Parathyroid adenoma (tissue), 2 donors: ENCODE measurements at regions not wholly inside any gene's neighbourhood (a gene's known extent, or its start where the extent isn't known, plus 50 kb on each side); places are given as distances from the start of the nearest gene placed in this dataset.
"Not testable (repeated sequence)": the region's sequence is repeated elsewhere in the genome, so short reads cannot be mapped to it uniquely, and the experiment has no call there.

Source experiments
- H2AFZ ChIP-seq: fragments of 300-600 bp; sonication (generic); one replicate; pipeline ENCODE4 v1.7.0; 2017; ENCODE audit warnings: antibody characterized with exemption, mild to moderate bottlenecking
- H3K27ac ChIP-seq: fragments of 300-600 bp; sonication (generic); one replicate; pipeline ENCODE4 v1.7.0; 2017
- H3K27me3 ChIP-seq: fragments of 300-600 bp; sonication (generic); one replicate; pipeline ENCODE4 v1.7.0; 2017; ENCODE audit warnings: low read length; ENCODE audit not compliant: control insufficient read depth, insufficient read depth
- H3K36me3 ChIP-seq: fragments of 300-600 bp; sonication (generic); one replicate; pipeline ENCODE4 v1.7.0; 2017; ENCODE audit warnings: low read length; ENCODE audit not compliant: control insufficient read depth, insufficient read depth
- H3K4me1 ChIP-seq: fragments of 300-600 bp; sonication (generic); one replicate; pipeline ENCODE4 v1.7.0; 2017; ENCODE audit warnings: control low read depth
- H3K4me2 ChIP-seq: fragments of 300-600 bp; sonication (generic); one replicate; pipeline ENCODE4 v1.7.0; 2017; ENCODE audit warnings: low read length
- H3K4me3 ChIP-seq: fragments of 300-600 bp; sonication (generic); one replicate; pipeline ENCODE4 v1.7.0; 2017; ENCODE audit warnings: low read depth, low read length
- H3K79me2 ChIP-seq: fragments of 300-600 bp; sonication (generic); one replicate; pipeline ENCODE4 v1.7.0; 2017; ENCODE audit warnings: control low read depth
- H3K9ac ChIP-seq: fragments of 300-600 bp; sonication (generic); one replicate; pipeline ENCODE4 v1.7.0; 2017; ENCODE audit warnings: mild to moderate bottlenecking
- H3K9me3 ChIP-seq: fragments of 300-600 bp; sonication (generic); one replicate; pipeline ENCODE4 v1.7.0; 2017; ENCODE audit warnings: low read length; ENCODE audit not compliant: control insufficient read depth
- CTCF ChIP-seq: fragments of 300-600 bp; sonication (generic); IDR thresholded peaks from one replicate; pipeline ENCODE4 v1.7.0; 2017; ENCODE audit warnings: antibody characterized with exemption, mild to moderate bottlenecking
- donor health status: primary hyperparathyroidism.

DNA sequence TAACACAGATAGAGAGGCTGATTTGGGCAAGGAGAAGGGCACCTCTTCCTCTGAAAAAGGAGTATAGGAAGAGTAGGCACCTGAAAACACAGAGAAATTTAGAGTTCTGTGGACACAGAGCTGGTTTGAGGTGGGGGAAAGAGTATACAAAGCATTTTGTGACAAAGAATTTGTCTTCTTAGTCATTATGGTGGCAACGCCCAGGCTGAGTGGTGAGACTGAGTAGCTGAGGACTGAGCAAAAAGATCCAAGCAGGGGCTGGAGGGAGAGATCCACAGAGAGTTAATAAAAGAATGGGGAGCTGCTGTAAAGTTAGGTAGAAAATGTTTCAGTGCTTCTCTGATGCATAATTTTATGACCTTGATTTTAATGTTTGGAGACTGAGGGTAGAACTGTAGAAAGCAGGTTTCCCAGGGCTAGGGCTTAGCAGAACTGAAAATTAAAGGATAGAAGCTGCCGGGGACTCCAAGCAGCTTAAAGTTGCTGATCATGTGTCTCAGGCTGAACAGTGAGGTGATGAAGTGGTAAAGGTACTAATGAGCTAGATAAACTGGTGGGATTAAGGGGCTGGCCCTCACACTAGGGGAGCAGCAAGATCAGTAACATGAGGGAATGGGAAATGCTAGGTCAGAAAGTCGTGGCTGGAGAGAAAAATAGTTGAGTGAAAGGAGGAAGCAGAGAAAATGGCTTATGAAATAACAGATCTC, 118.9 kb downstream of the CEP44 start:
- Histone ChIP-seq H3K9me3 (no peaks in the 10 kb centered on the region), H3K4me2 (no peak overlapping the region), H3K36me3 (no peaks in the 10 kb centered on the region), H3K79me2 (no peaks in the 10 kb centered on the region), H3K4me1 (no peaks in the 10 kb centered on the region), H3K27me3 (no peaks in the 10 kb centered on the region), H3K27ac (no peak overlapping the region), H3K4me3 (no peak overlapping the region), H2AFZ (no peak overlapping the region), H3K9ac (no peak overlapping the region)
- TF ChIP-seq CTCF: no peak

GRCh38 chr4:174401471-174402130, 117.9 kb downstream of the CEP44 start:
- Histone ChIP-seq H3K27me3 (no peaks in the 10 kb centered on the region), H3K4me3 (no peak overlapping the region), H3K4me2 (no peak overlapping the region), H3K79me2 (no peaks in the 10 kb centered on the region), H2AFZ (no peak overlapping the region), H3K4me1 (no peaks in the 10 kb centered on the region), H3K36me3 (no peaks in the 10 kb centered on the region), H3K27ac (no peak overlapping the region), H3K9me3 (no peaks in the 10 kb centered on the region), H3K9ac (no peak overlapping the region)
- no peak for TF ChIP-seq CTCF

DNA sequence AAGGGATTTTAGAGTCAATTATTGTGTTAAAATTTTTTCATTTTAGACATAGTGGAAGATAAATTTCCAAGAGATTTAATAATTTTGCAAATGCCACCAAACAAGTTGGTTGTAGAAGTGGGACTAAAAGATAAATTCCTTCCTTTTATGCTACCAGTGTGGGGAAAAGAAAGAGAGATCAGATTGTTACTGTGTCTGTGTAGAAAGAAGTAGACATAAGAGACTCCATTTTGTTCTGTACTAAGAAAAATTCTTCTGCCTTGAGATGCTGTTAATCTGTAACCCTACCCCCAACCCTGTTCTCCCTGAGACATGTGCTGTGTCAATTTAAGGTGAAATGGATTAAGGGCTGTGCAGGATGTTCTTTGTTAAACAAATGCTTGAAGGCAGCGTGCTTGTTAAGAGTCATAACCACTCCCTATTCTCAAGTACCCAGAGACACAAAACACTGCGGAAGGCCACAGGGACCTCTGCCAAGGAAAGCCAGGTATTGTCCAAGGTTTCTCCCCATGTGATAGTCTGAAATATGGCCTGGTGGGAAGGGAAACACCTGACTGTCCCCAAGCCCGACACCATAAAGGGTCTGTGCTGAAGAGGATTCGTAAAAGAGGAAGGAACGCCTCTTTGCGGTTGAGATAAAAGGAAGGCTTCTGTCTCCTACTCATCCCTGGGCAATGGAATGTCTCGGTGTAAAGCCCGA, 117.0 kb downstream of the CEP44 start:
- not testable (repeated sequence) for H3K4me1 ChIP-seq, H3K27me3 ChIP-seq, H3K36me3 ChIP-seq, H3K27ac ChIP-seq, H2AFZ ChIP-seq, H3K79me2 ChIP-seq, H3K4me2 ChIP-seq, H3K9me3 ChIP-seq, H3K4me3 ChIP-seq, H3K9ac ChIP-seq

DNA sequence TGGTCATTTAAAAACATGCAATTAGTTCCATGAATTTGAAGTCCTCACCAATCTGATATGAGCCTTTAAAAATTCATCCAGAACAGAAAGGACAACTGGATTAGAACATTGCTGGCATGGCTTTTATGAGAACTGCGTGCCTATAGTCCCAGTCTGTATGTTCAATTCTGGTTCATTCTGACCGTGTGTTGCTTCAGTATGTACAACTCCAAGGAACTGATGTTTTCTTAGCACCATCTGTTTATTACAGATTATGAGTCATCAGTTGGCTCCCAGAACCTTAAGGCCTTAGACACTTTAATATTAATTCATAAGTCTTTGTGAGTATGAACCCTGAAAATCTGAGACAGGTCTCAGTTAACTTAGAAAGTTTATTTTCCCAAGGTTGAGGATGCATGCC, 115.0 kb downstream of the CEP44 start:
- no peak overlapping the region for H3K27ac ChIP-seq
- H3K27me3 ChIP-seq: no peaks in the 10 kb centered on the region
- H3K4me2 ChIP-seq: no peak overlapping the region
- H3K36me3 ChIP-seq: no peaks in the 10 kb centered on the region
- no peak overlapping the region for H3K9ac ChIP-seq
- H3K4me1 ChIP-seq: no peaks in the 10 kb centered on the region
- H2AFZ ChIP-seq: no peak overlapping the region
- H3K9me3 ChIP-seq: no peaks in the 10 kb centered on the region
- no peaks in the 10 kb centered on the region for H3K79me2 ChIP-seq
- no peak overlapping the region for H3K4me3 ChIP-seq
- TF ChIP-seq CTCF: no peak

DNA sequence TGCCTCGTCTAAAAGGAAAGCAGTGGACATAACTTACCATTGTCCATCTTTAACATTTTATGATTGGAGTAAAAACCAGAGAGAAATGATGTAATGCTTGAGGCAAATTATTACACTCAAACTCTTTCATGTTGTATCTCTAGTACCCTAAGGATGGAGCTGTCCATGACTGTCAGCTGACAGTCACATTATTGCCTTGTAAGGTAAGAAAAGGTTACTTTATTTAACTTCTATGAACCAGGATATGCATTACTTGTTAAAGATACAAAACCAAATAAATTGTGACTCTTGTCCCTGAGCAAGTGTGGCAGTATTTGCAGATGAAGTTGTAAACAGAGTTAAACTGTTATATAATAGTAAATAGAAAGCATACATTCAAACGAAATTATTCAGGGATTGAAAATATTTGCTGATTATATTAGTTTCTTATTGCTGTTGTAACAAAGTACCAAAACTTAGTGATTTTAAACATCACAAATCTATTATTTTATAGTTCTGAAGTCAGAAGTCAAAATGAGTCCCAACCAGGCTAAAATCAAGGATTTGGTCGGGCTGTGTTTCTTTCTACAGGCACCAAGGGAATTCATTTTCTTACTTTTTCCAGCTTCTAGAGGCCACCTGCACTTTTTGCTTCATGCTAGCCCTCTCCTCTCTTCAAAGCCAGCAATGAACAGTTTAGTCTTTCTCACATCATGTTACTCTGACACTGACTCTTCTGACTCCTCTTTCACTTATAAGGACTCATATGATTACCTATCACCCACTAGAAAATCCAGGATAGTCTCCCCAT, 113.8 kb downstream of the CEP44 start:
- Histone ChIP-seq H3K9ac (no peak overlapping the region), H3K27me3 (no peaks in the 10 kb centered on the region), H3K4me3 (no peak overlapping the region), H3K9me3 (no peaks in the 10 kb centered on the region), H3K4me2 (no peak overlapping the region), H3K79me2 (no peaks in the 10 kb centered on the region), H3K4me1 (no peaks in the 10 kb centered on the region), H2AFZ (no peak overlapping the region), H3K27ac (no peak overlapping the region), H3K36me3 (no peaks in the 10 kb centered on the region)
- TF ChIP-seq CTCF: no peak
